Vagina (tissue), 2 donors: ENCODE measurements at regions not wholly inside any gene's neighbourhood (a gene's known extent, or its start where the extent isn't known, plus 50 kb on each side); places are given as distances from the start of the nearest gene placed in this dataset.

Source experiments
- DNase-seq, 2 donors: peaks; one replicate each; pipeline ENCODE4 v3.0.0-alpha.2; 2017; ENCODE audit errors: extremely low spot score in 2 of 2
- H3K27ac ChIP-seq: fragments of 200-600 bp; sonication (generic); one replicate; pipeline ENCODE4 v1.5.1; 2019
- H3K27me3 ChIP-seq: fragments of 200-600 bp; sonication (generic); one replicate; pipeline ENCODE4 v1.5.1; 2019
- H3K36me3 ChIP-seq, 2 donors: fragments of 200-600 bp; sonication (generic); one replicate each; pipeline ENCODE4 v1.5.1; 2017 to 2019
- H3K4me1 ChIP-seq: fragments of 200-600 bp; sonication (generic); one replicate; pipeline ENCODE4 v1.5.1; 2019
- H3K4me3 ChIP-seq, 2 donors: fragments of 200-600 bp; sonication (generic); 1 replicate in 1 of 2; 2 replicates in 1 of 2; pipeline ENCODE4 v1.5.1; 2016 to 2019
- H3K9me3 ChIP-seq: fragments of 200-600 bp; sonication (generic); one replicate; pipeline ENCODE4 v1.5.1; 2019
- CTCF ChIP-seq, 3 experiments: fragments of 450-650 bp in 2 of 3; fragments of 200-600 bp in 1 of 3; sonication (generic) in 1 of 3; IDR thresholded peaks; one replicate each; pipeline ENCODE4 v1.5.1; 2017 to 2019; ENCODE audit warnings: antibody characterized with exemption in 3 of 3, mild to moderate bottlenecking in 2 of 3, moderate library complexity in 2 of 3
- POLR2A ChIP-seq, 2 donors: fragments of 450-650 bp; IDR thresholded peaks; one replicate each; pipeline ENCODE4 v1.6.1; 2017; ENCODE audit warnings: antibody characterized with exemption in 2 of 2, mild to moderate bottlenecking in 2 of 2, moderate library complexity in 2 of 2
- POLR2AphosphoS5 ChIP-seq, 2 donors: sonication (generic); formaldehyde crosslinking; IDR thresholded peaks; one replicate each; pipeline ENCODE4 v1.9.0; 2017; ENCODE audit warnings: antibody characterized with exemption in 2 of 2, mild to moderate bottlenecking in 2 of 2, low read depth in 1 of 2; ENCODE audit not compliant: insufficient read depth in 1 of 2
- intact Hi-C: fragments of 100-400 bp; cut with DNase I; formaldehyde crosslinking; loops from one replicate; pipeline ENCODE4 v1.15.1; 2023

GRCh38 chr14:48350971-48351370 is 675.6 kb upstream of the MDGA2 start:
- Histone ChIP-seq H3K9me3 (no peaks in the 10 kb centered on the region), H3K36me3 (no peaks in the 10 kb centered on the region), H3K27me3 (no peaks in the 10 kb centered on the region), H3K27ac (no peak overlapping the region), H3K4me3 (no peak overlapping the region), H3K4me1 (no peaks in the 10 kb centered on the region)
- no peak for TF ChIP-seq POLR2AphosphoS5 (IDR thresholded peaks at IDR 0.05; ENCODE audit: insufficient read depth in 1 of 2, low read depth in 1 of 2)
- no peak for DNase-seq
- intact Hi-C loops: no loop called here

GRCh38 chr14:48349689-48350088 is 674.3 kb upstream of the MDGA2 start:
- H3K9me3 ChIP-seq: no peaks in the 10 kb centered on the region
- H3K36me3 ChIP-seq: no peaks in the 10 kb centered on the region
- no peak for DNase-seq
- intact Hi-C loops: no loop called here
- H3K4me1 ChIP-seq: no peaks in the 10 kb centered on the region
- no peak for TF ChIP-seq CTCF (IDR thresholded peaks at IDR 0.05)
- no peak for TF ChIP-seq POLR2A (IDR thresholded peaks at IDR 0.05)
- TF ChIP-seq POLR2AphosphoS5 (IDR thresholded peaks at IDR 0.05; ENCODE audit: insufficient read depth in 1 of 2, low read depth in 1 of 2): no peak
- no peak overlapping the region for H3K27ac ChIP-seq
- H3K4me3 ChIP-seq: no peak overlapping the region
- H3K27me3 ChIP-seq: no peaks in the 10 kb centered on the region

GRCh38 chr14:48341069-48341468 is 665.7 kb upstream of the MDGA2 start:
- H3K27ac ChIP-seq: no peak overlapping the region
- no peaks in the 10 kb centered on the region for H3K27me3 ChIP-seq
- no peaks in the 10 kb centered on the region for H3K9me3 ChIP-seq
- no peak overlapping the region for H3K4me3 ChIP-seq
- H3K36me3 ChIP-seq: no peaks in the 10 kb centered on the region
- TF ChIP-seq POLR2AphosphoS5 (IDR thresholded peaks at IDR 0.05; ENCODE audit: insufficient read depth in 1 of 2, low read depth in 1 of 2): no peak
- no peak for TF ChIP-seq CTCF (IDR thresholded peaks at IDR 0.05)
- no peak for TF ChIP-seq POLR2A (IDR thresholded peaks at IDR 0.05)
- no peak for DNase-seq
- no peaks in the 10 kb centered on the region for H3K4me1 ChIP-seq
- intact Hi-C loops: no loop called here

- no peaks in the 10 kb centered on the region for H3K27me3 ChIP-seq
- H3K4me1 ChIP-seq: no peaks in the 10 kb centered on the region
- no peaks in the 10 kb centered on the region for H3K9me3 ChIP-seq
- intact Hi-C loops: no loop called here
- TF ChIP-seq CTCF (IDR thresholded peaks at IDR 0.05) (no peak), POLR2A (IDR thresholded peaks at IDR 0.05) (no peak)
- H3K36me3 ChIP-seq: no peaks in the 10 kb centered on the region
- H3K4me3 ChIP-seq: no peak overlapping the region
- no peak for DNase-seq
- H3K27ac ChIP-seq: no peak overlapping the region
Measured at GRCh38 chr14:48333221-48333920, 658.0 kb upstream of the MDGA2 start.

- H3K27ac ChIP-seq: no peak overlapping the region
Measured at GRCh38 chr14:48331421-48331820, 656.0 kb upstream of the MDGA2 start.

More at GRCh38 chr14:48331421-48331820, 656.0 kb upstream of the MDGA2 start:
- H3K9me3 ChIP-seq: no peaks in the 10 kb centered on the region
- no peak overlapping the region for H3K4me3 ChIP-seq
- no peak for DNase-seq
- H3K27me3 ChIP-seq: no peaks in the 10 kb centered on the region
- H3K4me1 ChIP-seq: no peaks in the 10 kb centered on the region
- TF ChIP-seq POLR2AphosphoS5 (IDR thresholded peaks at IDR 0.05; ENCODE audit: insufficient read depth in 1 of 2, low read depth in 1 of 2) (no peak), CTCF (IDR thresholded peaks at IDR 0.05) (no peak), POLR2A (IDR thresholded peaks at IDR 0.05) (no peak)
- intact Hi-C loops: no loop called here
- H3K36me3 ChIP-seq: no peaks in the 10 kb centered on the region
